ENCODE measurements at regions not wholly inside any gene's neighbourhood (a gene's known extent, or its start where the extent isn't known, plus 50 kb on each side); places are given as distances from the start of the nearest gene placed in this dataset.

- TF ChIP-seq CTCF (IDR thresholded peaks at IDR 0.05) (no peak), POLR2A (IDR thresholded peaks at IDR 0.05) (no peak)
Observed at GRCh38 chr11:126122863-126123262, 60.2 kb upstream of the CDON start.

All from testis (tissue), 2 donors.